IMR-90 (cell line): ENCODE measurements at regions not wholly inside any gene's neighbourhood (a gene's known extent, or its start where the extent isn't known, plus 50 kb on each side); places are given as distances from the start of the nearest gene placed in this dataset.

Experiments used
- ATAC-seq: fragments of 200-7000 bp; cut with Tn5 transposase; 2 replicates; pipeline ENCODE4 v1.9.1; 2020; ENCODE audit warnings: low read depth, mild to moderate bottlenecking, moderate library complexity
- BruUV-seq: library from RNA; stranded (reverse); fragments of 400-500 nt; replicated peaks from 2 replicates; lab custom pipeline; 2021; lab: Mats Ljungman, UMichigan
- CTCF ChIA-PET: fragments of 300-600 bp; formaldehyde crosslinking; extraction: SDS; loops from one replicate; lab custom pipeline; 2021; ENCODE audit warnings: antibody characterized with exemption; lab: Yijun Ruan, JAX
- POLR2A ChIA-PET: fragments of 300-600 bp; sonication (Branson Sonifier 250); formaldehyde crosslinking; loops from one replicate; lab custom pipeline; 2022; ENCODE audit warnings: antibody characterized with exemption; ENCODE audit not compliant: unreplicated experiment; lab: Charles Lee
- DNase-seq: peaks from one replicate; pipeline ENCODE4 v3.0.0; 2013
- H2AFZ ChIP-seq: replicated peaks from 2 replicates; pipeline ENCODE3; 2013; ENCODE audit warnings: low read length, mild to moderate bottlenecking; ENCODE audit not compliant: poor library complexity
- H2AK5ac ChIP-seq: 2 replicates; pipeline ENCODE4 v1.6.1; 2013; ENCODE audit warnings: low read depth, low read length, inconsistent platforms
- H2AK9ac ChIP-seq: replicated peaks from 2 replicates; pipeline ENCODE3; 2013; ENCODE audit warnings: mild to moderate bottlenecking, low read depth, low read length, moderate library complexity; ENCODE audit not compliant: poor library complexity
- H2BK120ac ChIP-seq: 2 replicates; pipeline ENCODE4 v1.6.1; 2013; ENCODE audit warnings: low read depth, low read length, inconsistent platforms
- H2BK15ac ChIP-seq: 3 replicates; pipeline ENCODE4 v1.6.1; 2013; ENCODE audit warnings: low read depth, low read length, inconsistent platforms
- H2BK20ac ChIP-seq: 2 replicates; pipeline ENCODE4 v1.6.1; 2013; ENCODE audit warnings: low read depth, mild to moderate bottlenecking, inconsistent platforms, low read length, moderate library complexity
- H2BK5ac ChIP-seq: 2 replicates; pipeline ENCODE4 v1.6.1; 2013; ENCODE audit warnings: mild to moderate bottlenecking, low read depth, low read length, inconsistent platforms; ENCODE audit not compliant: poor library complexity, severe bottlenecking
- H3K14ac ChIP-seq: replicated peaks from 2 replicates; pipeline ENCODE4 v1.6.1; 2013; ENCODE audit warnings: low read depth, low read length, inconsistent platforms
- H3K18ac ChIP-seq: 2 replicates; pipeline ENCODE4 v1.6.1; 2013; ENCODE audit warnings: low read depth, low read length, control low read depth
- H3K23ac ChIP-seq: 2 replicates; pipeline ENCODE4 v1.6.1; 2013; ENCODE audit warnings: low read depth, low read length, inconsistent platforms
- H3K27ac ChIP-seq: 2 replicates; pipeline ENCODE4 v1.5.1; 2013; ENCODE audit warnings: mild to moderate bottlenecking, control low read depth, low read length; ENCODE audit not compliant: insufficient read depth
- H3K27me3 ChIP-seq: 2 replicates; pipeline ENCODE4 v1.6.1; 2013; ENCODE audit warnings: low read length; ENCODE audit not compliant: control insufficient read depth, insufficient read depth
- H3K36me3 ChIP-seq: 2 replicates; pipeline ENCODE4 v1.6.1; 2013; ENCODE audit warnings: low read length, mixed read lengths; ENCODE audit not compliant: control insufficient read depth, insufficient read depth
- H3K4ac ChIP-seq: 2 replicates; pipeline ENCODE4 v1.6.1; 2013; ENCODE audit warnings: low read depth, low read length, inconsistent platforms
- H3K4me1 ChIP-seq: 2 replicates; pipeline ENCODE4 v1.6.1; 2013; ENCODE audit warnings: low read length, mixed read lengths; ENCODE audit not compliant: control insufficient read depth, insufficient read depth
- H3K4me2 ChIP-seq: 2 replicates; pipeline ENCODE4 v1.6.1; 2013; ENCODE audit warnings: low read depth, mild to moderate bottlenecking, control low read depth, low read length, moderate library complexity
- H3K4me3 ChIP-seq: 2 replicates; pipeline ENCODE4 v1.5.1; 2013; ENCODE audit warnings: low read depth, mild to moderate bottlenecking, control low read depth, low read length, moderate library complexity; ENCODE audit not compliant: insufficient read depth
- H3K56ac ChIP-seq: 2 replicates; pipeline ENCODE4 v1.6.1; 2013; ENCODE audit warnings: low read length, inconsistent platforms; ENCODE audit not compliant: insufficient read depth; ENCODE audit errors: extremely low read depth
- H3K79me1 ChIP-seq, 2 experiments: 2 replicates each; pipeline ENCODE4 v1.6.1; 2013; ENCODE audit warnings: low read length in 2 of 2, inconsistent platforms in 1 of 2, low read depth in 1 of 2
- H3K9ac ChIP-seq: 2 replicates; pipeline ENCODE4 v1.6.1; 2013; ENCODE audit warnings: low read depth, low read length, control low read depth
- H3K9me1 ChIP-seq: 2 replicates; pipeline ENCODE4 v1.6.1; 2013; ENCODE audit warnings: low read length, inconsistent platforms; ENCODE audit not compliant: insufficient read depth
- H3K9me3 ChIP-seq: 2 replicates; pipeline ENCODE4 v1.6.1; 2013; ENCODE audit warnings: low read length; ENCODE audit not compliant: control insufficient read depth, insufficient read depth
- H4K20me1 ChIP-seq: 2 replicates; pipeline ENCODE4 v1.6.1; 2013; ENCODE audit warnings: low read length, inconsistent platforms; ENCODE audit not compliant: insufficient read depth
- H4K5ac ChIP-seq: 2 replicates; pipeline ENCODE4 v1.6.1; 2013; ENCODE audit warnings: mild to moderate bottlenecking, low read depth, low read length, control low read depth
- H4K8ac ChIP-seq, 2 experiments: 2 replicates each; pipeline ENCODE4 v1.6.1; 2013; ENCODE audit warnings: low read depth in 2 of 2, low read length in 2 of 2, control low read depth in 1 of 2, inconsistent platforms in 1 of 2
- H4K91ac ChIP-seq: 2 replicates; pipeline ENCODE4 v1.6.1; 2013; ENCODE audit warnings: low read depth, low read length, inconsistent platforms; ENCODE audit not compliant: insufficient read depth
- CEBPB ChIP-seq: IDR thresholded peaks from 2 replicates; pipeline ENCODE4 v1.6.1; 2012; ENCODE audit warnings: low read depth, low read length, improper control_type of control experiment
- ELK1 ChIP-seq: fragments of 150-350 bp; IDR thresholded peaks from 2 replicates; pipeline ENCODE4 v1.6.1; 2016; ENCODE audit warnings: low read depth, mild to moderate bottlenecking, low read length, moderate library complexity, borderline replicate concordance
- MAFK ChIP-seq: IDR thresholded peaks from 2 replicates; pipeline ENCODE4 v1.6.1; 2012; ENCODE audit warnings: low read depth, low read length, improper control_type of control experiment
- NFE2L2 ChIP-seq: fragments of 150-350 bp; IDR thresholded peaks from 2 replicates; pipeline ENCODE4 v1.6.1; 2016; ENCODE audit warnings: low read depth, mild to moderate bottlenecking, low read length
- RAD21 ChIP-seq: IDR thresholded peaks from 2 replicates; pipeline ENCODE4 v1.6.1; 2012; ENCODE audit warnings: low read length, improper control_type of control experiment
- RFX5 ChIP-seq: IDR thresholded peaks from 2 replicates; pipeline ENCODE4 v1.8.0; 2012; ENCODE audit warnings: low read depth, mild to moderate bottlenecking, low read length, moderate library complexity
- SMC3 ChIP-seq: fragments of 150-350 bp; IDR thresholded peaks from 2 replicates; pipeline ENCODE4 v1.6.1; 2016; ENCODE audit warnings: low read depth, mild to moderate bottlenecking, antibody characterized with exemption, low read length, moderate library complexity
- WGBS, 2 experiments: methylation state at CpG; one replicate each; pipeline versions ENCODE4 v1.1.5 to v1.1.7; 2013; ENCODE audit warnings: missing lambda C conversion rate in 2 of 2; ENCODE audit not compliant: insufficient read length in 1 of 2; ENCODE audit errors: extremely low coverage in 2 of 2; 5-methylcytosine and 5-hydroxymethylcytosine counted together
- dilution Hi-C: fragments of 300-500 bp; cut with HindIII; formaldehyde crosslinking; loops from one replicate; pipeline ENCODE4 v1.14.3; 2018; ENCODE audit warnings: low sequenced_read_pairs; ENCODE audit not compliant: unreplicated experiment
- in situ Hi-C: fragments of 300-500 bp; cut with MboI; formaldehyde crosslinking; loops from 3 replicates; pipeline ENCODE4 v1.14.3; 2019; ENCODE audit warnings: low sequenced_read_pairs, inconsistent platforms, mixed read lengths
- intact Hi-C: fragments of 100-400 bp; cut with micrococcal nuclease; formaldehyde crosslinking; loops from 2 replicates; pipeline ENCODE4 v1.10.0; 2022

GRCh38 chr2:35790292-35790691 is 565.3 kb upstream of the CRIM1 start:
- Histone ChIP-seq H4K8ac (no peak overlapping the region), H2BK15ac (no peak overlapping the region), H3K23ac (no peak overlapping the region), H3K4me1 (no peaks in the 10 kb centered on the region), H3K4ac (no peak overlapping the region), H4K20me1 (no peaks in the 10 kb centered on the region), H4K91ac (no peak overlapping the region), H3K4me3 (no peak overlapping the region), H3K9ac (no peak overlapping the region), H3K56ac (no peak overlapping the region), H2BK120ac (no peak overlapping the region), H2BK20ac (no peak overlapping the region), H3K18ac (no peak overlapping the region), H2BK5ac (no peak overlapping the region), H3K36me3 (no peaks in the 10 kb centered on the region), H2AK9ac (no peak overlapping the region), H3K4me2 (no peak overlapping the region), H3K9me3 (peaks cover 2% of the 10 kb centered on the region), H3K27me3 (no peaks in the 10 kb centered on the region), H4K5ac (no peak overlapping the region), H2AFZ (no peak overlapping the region), H3K9me1 (no peaks in the 10 kb centered on the region), H3K27ac (no peak overlapping the region), H3K79me1 (no peaks in the 10 kb centered on the region), H3K14ac (no peak overlapping the region), H2AK5ac (no peak overlapping the region)
- no TSS peak for BruUV-seq
- dilution Hi-C loops: no loop called here
- intact Hi-C loops: no loop called here
- ChIA-PET POLR2A (no interaction called here), CTCF (interaction anchor here (0.6 kb wide), 1 partner anchor 18 kb away, joined by 4 read pairs; no protein-coding TSS in a partner anchor)
- WGBS, 2 experiments: no CpG with 5 or more reads among the region's 5 CpGs
- no peak for DNase-seq
- in situ Hi-C loops: no loop called here
- no peak for ATAC-seq
- TF ChIP-seq MAFK (no peak), ELK1 (no peak), SMC3 (no peak), RFX5 (no peak), CEBPB (no peak), RAD21 (no peak), NFE2L2 (no peak)
